ENCODE measurements at regions not wholly inside any gene's neighbourhood (a gene's known extent, or its start where the extent isn't known, plus 50 kb on each side); places are given as distances from the start of the nearest gene placed in this dataset.
"Not testable (repeated sequence)": the region's sequence is repeated elsewhere in the genome, so short reads cannot be mapped to it uniquely, and the experiment has no call there.

DNA sequence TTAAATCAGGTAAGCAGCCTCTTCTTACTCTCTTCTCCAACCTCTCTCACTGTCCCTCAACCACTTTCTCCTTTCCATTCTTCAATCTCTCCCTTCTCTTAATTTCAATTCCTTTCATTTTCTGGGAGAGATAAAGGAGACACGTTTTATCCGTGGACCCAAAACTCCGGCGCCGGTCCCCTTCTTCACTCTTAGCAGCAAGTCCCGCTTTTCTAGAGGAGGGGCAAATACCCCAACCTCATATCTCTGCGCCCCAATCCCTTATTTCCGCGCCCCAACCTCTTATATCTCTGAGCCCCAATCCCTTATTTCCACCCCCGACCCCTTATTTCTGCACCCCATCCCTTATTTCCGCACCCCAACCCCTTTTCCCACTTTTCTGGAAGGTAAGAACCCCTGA is 691.6 kb downstream of the EFNA5 start:
- DNase-seq, result not testable (repeated sequence)

DNA sequence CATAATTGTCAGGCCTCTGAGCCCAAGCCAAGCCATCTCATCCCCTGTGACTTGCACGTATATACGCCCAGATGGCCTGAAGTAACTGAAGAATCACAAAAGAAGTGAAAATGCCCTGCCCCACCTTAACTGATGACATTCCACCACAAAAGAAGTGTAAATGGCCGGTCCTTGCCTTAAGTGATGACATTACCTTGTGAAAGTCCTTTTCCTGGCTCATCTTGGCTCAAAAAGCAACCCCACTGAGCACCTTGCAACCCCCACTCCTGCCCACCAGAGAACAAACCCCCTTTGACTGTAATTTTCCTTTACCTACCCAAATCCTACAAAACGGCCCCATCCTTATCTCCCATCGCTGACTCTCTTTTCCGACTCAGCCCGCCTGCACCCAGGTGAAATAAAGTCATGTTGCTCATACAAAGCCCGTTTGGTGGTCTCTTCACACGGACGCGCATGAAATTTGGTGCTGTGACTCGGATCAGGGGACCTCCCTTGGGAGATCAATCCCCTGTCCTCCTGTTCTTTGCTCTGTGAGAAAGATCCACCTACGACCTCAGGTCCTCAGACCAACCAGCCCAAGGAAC is 692.1 kb downstream of the EFNA5 start:
- DNase-seq, result not testable (repeated sequence)

DNA sequence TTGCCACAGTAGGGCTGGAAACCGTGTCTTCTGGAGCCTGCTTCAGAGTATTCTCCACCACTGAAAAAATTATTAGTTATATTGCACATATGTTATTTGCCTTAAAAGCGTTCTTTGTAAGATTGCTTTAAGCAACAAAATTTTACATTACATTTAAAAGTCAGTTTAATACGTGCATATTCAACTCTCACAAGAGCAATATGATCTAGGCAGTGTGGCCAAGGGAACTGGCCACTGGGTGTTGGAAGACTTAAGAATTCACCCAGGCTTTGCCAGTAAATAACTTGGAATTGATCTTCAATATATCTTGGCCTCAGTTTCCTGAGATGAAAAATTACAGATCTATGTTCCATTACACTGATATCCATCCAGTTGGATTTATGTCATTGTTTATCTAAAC is 694.4 kb downstream of the EFNA5 start:
- no peak for DNase-seq

DNA sequence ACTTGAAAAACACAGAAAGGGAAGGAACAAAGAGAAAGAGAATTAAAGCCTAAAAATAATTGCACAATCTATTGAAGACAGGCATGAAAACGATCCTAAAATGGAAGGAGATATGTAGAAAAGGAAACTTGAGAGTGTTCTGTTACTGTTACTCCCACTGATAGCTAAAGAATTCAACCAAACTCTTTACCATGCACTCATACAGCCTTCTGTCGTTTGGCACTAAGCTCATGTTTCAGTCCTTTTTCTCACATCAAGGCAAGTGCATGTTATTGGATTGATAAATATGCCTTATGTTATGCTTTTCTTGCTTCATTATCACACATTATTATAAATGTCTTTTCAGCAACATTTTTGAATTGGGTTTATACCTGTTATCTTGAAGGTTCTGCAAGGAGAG is 696.5 kb downstream of the EFNA5 start:
- DNase-seq, result no peak

DNA sequence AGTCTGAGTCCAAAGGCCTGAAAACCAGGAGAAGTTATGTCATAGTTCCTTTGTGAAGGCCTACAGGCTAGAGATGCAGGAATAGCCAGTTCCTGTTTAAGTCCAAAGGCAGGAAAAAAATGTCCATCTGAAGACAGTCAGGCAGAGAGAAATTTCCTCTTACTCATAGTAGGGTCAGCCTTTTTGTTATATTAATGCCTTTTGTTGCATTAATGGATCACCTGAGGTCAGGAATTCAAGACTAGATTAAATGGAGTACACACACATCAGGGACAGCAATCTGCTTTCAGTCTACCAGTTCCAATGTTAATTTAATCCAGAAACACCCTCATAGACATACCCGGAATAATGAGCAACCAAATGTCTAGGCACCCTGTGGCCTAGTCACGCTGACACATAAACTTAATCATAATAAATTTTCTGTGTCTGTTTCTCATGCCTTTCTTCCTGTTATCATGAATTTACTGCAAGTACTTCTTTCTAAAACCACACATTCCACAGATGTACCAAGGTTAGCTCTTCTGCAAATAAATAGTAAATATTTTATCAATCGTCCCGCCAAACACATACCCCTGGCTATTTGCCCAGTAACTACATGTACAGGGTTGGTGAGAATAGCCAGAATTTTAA is 703.9 kb downstream of the EFNA5 start:
- no peak for DNase-seq

DNA sequence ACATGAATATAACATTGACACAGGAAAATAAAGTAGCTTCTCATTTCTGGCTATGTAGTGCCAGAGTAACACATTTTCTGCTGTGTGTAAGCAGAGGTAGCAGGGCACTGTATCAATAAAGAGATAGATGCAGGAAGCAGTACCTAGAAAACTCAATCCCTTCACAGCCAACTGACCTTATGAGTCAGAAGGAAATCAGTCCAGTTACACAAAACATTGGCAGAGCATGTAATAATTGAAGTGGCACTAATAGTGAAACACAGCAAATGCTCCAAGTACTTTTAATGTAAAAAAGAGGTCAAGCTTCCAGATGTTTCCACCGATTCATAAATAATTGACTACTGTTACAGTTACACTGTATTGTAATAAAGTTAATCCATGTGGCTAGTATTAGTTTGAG is 706.6 kb downstream of the EFNA5 start:
- no peak for DNase-seq

DNA sequence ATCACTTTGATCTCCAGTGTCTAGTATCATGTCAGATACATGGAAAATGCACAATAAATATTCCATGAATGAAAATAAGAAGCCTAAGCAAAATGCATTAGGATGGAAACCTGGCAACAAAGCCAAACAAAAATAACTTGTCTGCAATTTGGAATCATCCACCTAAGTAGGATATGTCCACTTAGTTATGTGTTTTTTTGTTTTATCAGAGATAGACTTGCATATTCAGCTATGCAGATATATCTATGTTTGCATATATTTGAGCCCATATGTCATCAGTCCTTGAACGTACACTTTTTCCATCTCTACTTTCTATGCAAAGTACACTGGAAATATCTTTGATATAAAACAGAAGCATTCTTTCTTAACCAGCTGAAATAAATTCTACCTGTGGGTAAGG is 707.1 kb downstream of the EFNA5 start:
- no peak for DNase-seq

DNA sequence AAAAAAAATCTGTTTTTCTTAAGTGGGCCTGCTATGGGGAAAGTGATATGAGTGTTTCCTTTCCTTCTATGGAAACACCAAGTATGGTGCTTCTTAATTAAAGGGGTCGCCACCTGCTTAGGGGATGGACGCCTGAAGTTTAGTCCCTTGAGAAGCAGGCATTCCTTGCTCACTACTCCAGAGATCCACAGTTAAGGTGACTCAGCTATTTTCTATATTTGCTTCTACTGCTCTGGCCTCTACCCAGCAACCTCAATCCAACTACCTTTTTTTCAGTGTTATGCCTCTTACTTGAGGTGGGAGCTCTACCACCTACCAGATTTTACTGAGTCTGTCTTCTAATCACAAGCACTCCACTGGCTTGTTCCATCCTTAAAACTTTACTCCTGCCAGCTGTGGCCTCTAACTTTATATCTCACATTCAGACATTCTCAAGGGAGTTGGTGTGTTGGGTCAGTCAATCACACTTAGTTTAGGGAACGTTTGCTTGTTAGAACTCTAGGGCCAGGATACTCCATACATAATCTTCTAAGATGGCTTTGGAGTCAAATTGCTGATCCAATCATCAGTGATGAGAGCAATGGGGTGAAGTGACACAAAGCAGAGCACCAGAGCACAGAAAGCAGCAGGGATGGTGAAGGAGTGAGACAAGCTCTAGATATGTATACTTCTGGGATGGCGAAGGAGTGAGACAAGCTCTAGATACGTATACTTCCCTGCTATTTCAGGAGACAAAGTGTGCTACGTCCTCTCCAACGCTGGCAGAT is 708.1 kb downstream of the EFNA5 start:
- DNase-seq, result no peak

DNA sequence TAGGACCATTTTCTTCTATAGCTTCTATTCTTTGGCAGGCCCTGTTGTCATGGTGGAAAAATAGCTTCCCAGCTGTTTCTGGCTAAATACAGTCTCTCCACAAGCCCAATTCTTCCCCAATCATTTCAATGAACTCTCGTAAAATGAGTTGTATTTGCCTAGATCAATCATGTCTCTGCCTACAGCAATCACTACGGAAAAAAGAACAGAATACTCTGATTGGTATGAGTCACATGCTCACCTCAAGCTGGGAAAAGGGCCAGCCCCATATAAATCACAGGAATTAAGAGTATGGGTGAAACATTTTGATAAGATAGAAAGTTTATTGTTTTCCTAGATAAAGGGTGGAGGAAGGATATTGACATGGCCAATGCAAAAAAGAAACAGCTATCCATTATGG is 711.4 kb downstream of the EFNA5 start:
- no peak for DNase-seq

DNA sequence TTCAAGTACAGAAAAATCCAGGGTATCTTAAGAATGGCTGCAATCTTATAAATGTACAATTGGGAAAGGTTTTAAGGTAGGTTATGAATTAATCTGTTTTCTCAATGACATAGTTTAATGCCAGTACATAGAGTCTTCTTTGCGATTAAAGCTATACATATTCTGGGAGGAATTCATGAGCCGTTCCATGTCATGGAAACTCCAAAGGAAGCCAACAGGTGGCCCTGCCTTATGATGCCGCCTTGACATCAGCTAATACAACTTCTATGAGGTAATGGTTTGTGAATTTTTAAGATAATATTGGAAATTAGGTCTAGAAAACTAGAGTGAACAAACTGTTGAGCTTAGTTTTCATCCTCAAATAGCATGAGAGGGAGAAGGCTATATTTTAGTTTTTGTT is 713.4 kb downstream of the EFNA5 start:
- DNase-seq, result no peak

DNA sequence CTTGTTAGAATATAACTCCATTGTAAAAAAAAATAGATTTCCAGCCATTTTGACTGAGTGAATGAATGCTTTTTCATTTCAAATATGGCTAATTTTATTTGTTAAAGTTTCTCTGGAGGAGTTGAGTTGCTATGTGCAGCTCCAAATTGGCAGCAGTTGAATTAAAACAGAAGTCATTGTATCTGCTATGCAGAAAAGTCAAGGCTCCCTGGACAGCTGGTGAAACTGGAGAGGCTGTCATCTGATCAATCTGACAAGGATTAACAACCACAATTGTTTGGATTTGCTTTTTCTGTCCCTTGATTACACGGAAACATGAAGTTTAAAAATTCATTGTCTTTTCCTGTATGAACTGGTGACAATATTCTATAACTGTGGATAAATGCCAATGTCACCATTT is 713.9 kb downstream of the EFNA5 start:
- no peak for DNase-seq

DNA sequence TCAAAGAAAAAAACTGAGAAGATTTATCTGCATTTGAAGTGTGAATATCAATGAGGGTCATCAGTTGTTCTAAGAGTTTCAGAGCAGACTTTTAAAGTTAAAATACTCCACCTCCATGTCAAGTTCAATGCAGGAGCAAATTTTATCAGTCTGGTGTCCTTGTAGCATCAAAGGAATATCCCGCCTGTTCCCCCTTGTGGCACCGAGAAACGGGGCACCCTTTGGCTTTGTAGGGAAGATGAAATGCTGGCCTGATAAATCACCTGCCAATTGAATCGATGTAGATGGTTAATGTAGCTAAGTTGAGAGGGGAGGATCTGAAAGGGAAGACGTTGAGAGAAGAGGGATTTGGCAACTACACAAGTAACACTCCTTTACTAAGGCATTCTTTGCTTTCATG is 714.5 kb downstream of the EFNA5 start:
- DNase-seq, result no peak

DNA sequence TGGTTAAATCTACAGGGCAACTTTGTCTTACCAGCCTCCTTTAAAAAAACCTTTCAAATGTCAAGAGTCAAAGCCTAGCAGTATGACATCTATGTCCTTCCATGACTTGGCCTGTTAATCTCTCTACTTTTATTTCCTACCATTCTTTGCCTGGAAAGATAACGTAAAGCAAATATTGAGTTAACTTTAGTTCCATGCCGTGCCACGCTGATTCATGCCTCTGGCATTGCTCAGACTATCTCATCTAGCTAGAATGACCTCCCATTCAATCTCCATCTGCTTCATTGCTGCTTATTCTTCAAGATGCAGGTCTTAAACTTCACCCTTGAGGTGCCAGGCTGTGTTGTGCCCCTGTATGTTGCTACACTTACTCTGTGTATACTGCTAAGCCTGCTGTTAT is 729.8 kb downstream of the EFNA5 start:
- no peak for DNase-seq

DNA sequence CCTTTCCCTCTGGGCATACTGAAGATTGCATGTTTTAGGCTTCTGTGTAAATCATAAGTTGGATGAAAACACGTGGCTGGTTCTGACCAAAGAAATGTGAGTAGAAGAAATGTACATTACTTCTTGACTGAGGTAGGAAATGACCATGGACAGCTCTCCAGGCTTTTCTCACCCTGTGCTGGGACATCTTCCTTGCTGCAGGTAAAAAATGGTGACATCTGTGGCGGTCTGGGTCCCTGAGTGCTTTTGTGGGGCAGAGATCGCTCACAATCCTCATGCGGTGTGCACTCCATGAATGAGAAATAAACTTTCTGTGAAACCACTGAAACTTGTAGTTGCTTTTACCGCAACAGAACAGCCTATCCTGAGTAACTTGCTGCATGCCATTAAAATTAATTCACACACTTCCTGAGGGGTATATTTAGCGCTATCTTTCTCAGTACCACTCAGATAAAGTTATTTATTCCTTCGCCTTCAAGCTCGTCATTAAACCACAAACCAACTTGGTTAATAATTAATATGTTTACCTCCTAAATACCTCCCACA is 730.4 kb downstream of the EFNA5 start:
- DNase-seq, result no peak

DNA sequence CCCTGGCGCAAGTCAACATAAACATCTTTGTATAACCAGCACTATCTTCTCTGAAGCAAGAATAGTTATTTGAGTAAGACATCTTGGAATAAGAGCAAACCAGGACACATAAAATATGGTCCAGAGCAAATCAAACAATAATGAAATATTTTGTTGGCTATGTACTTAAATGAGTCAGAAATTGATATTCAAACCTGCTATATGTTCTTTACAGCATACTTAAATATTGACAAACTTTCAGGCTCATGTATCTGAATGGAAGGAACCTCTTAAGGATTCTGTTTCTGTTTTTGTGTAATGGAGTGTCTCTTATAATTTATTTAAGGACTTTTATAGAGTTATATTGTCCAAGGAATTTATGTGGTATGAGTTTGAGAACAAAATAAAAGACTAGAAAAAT is 747.3 kb downstream of the EFNA5 start:
- no peak for DNase-seq

DNA sequence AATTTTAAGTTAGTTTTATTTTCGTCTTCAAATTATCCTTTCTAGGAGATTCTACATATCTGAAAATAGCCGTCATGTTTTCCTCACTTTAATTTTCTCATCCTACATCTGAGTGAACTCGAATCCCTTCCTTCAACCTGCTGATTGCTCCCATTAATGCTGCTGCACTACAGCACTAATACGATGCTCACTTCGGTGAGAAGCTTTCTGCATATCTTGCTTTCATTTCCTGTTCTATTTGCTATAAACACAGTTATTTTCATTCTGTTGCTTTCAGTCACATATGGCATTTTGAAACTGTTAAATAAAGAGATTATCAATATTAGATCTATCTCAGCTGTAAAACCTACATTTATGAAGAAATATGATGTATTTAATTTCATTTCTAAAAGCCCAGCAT is 749.2 kb downstream of the EFNA5 start:
- DNase-seq, result no peak

DNA sequence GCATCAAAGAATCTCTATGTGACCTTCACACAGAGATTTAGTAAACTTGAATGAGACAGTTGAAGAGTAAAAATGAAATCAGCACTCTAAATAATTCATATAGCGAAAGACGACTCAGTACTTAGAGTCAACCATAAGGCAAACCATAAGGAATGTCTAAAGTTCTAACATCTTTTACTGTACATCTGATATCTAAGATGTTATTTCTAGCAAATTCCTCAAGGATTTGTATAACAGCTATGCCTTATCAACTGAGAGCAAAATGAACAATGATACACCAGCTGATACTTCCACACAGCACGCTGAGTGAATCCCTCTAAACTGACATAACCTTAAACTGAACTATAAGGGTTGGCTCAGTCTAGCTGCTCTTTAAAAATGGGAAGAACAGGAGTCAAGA is 760.3 kb downstream of the EFNA5 start:
- no peak for DNase-seq

DNA sequence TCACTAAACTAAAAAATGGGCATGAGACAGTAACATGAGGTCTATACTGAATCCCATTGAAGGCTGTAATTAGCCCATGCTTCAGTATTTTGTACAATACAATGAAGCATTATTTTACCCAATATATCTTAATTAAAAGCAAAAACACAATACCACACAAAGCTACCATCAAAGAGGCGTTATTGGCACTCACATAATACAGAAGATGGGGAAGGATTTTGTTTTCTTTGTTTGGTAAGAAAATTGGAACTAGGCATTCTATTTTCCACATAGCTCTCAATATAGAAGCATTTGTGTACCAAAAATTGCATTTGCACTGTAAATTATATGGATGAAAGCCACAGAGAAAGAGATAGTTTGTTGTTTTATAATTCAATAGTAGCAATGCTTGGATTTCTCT is 761.0 kb downstream of the EFNA5 start:
- no peak for DNase-seq

DNA sequence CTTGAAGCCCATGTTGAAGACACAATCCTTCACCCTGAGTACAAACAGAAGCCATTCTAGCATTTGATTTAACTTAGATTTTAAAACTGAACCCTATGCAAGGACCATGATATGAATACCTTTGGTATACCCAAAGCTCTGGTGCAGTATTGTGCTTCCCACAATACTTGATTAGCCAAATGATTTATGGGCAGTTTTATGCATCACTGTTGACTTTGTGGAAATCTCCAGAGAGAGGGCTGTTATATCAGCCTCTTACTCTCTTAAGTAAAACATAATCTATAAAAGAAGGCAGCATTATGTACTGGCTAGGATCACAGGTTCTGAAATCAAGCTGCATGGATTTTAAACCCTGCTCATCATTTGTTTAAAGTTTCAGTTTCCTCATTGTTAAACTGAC is 762.8 kb downstream of the EFNA5 start:
- no peak for DNase-seq

DNA sequence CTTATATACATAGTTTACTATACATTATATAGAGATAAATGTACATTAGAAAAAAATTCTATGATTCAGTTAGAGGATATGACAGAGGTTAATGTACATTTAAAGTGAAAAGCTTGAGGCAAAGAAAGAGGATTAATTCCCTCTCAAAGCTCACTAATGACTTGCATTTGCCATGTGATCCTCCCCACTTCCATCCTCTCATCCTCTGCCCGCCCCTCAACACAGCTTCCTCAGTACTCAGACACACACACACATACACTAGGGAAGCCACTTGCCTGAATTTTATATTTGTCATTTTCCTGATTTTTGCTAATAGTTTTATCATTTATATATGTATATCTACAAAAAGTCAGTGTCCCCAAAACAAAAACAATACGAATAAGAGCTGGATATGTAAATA is 764.5 kb downstream of the EFNA5 start:
- DNase-seq, result no peak

DNA sequence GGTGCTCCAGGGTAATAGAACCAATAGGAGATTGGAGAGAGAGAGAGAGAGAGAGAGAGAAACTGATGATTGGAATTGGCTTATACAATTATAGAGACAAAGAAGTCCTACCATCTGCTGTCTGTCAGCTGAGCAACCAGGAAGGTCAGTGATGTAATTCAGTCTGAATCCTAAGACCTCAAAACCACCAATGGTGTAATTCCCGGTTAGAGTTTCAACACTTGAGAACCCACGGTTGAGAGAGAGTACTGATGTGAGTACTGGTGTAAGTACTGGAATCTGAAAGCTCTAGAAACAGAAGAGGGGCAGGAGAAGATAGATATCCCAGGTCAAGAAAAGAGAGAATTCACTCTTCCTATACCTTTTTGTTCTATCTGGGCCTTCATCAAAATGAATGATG is 775.8 kb downstream of the EFNA5 start:
- peak; percentile 40 for DNase-seq

DNA sequence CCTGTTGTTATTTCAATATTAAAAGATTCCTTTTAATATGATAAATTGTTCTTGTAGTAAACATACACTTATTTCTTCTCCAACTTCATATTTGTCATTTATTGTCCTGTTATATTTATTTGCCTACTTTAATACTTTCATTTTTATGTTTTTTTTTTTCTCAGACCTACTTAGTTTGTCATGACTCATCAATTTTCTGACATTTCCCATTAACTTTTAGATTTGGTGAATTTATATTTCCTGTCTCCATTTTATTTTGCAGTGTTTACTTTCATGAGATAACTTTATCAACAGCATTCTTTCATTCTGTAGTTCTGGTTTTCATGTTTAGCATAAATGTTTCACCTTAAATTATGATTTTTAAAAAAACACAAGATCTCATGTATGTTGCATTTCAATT is 788.7 kb downstream of the EFNA5 start:
- DNase-seq, result no peak

DNA sequence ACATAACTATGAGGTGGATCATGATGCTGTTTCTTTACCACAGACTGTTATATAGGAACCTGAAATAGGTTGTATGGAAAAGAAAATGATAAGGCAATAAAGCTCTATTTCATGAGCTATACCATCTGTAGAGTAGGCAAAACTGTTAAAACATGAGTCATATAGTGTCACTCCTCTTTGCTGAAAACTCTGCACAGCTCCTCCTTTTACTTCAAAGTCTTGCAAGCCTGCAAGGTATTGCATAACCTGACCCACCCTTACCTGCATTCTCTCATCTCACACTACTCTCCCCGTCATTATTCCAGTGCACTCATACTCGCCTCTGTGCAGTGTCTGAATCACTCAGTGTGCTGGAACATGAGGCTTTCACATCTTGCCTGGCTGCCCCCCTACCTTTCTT is 790.1 kb downstream of the EFNA5 start:
- DNase-seq, result no peak

DNA sequence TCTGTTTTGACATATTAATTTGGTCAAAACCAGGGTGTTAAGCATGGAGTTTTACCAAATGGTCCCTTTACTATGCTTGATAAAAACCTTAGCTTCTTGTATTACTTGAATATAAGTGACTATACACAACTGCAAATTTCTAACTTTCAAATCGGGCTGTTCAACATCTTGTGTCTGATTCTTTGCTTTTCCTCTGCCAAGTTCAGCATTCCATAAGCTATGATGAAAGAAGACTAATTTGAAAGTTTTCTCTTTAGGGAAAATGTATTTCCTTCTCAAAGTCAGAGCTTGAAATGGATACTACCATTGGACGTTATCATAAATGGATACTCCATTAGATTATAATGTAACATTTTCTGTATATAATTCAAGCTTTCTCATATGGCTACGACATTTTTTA is 792.9 kb downstream of the EFNA5 start:
- no peak for DNase-seq

Data from fibroblast of skin of abdomen (primary cell).